ENCODE measurements at regions not wholly inside any gene's neighbourhood (a gene's known extent, or its start where the extent isn't known, plus 50 kb on each side); places are given as distances from the start of the nearest gene placed in this dataset.

DNA sequence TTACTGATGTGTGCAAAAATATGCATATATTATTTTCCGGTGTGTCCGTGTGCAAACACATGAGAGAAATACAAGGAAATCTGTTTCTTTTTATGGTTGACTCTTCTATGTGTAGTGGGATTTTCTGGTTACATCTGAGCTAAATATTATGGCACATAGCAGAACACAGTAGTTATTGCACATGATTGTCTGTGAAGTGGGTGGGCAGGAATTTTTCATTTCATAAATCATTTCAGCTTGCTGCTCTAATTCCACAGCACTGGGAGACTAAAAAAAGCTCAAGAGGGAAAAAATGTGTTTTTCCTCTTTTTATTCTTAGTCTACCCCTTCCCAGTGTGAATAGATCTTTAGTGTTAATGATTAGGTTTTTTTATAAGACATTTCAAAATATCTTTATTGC, 197.9 kb downstream of the MBL2 start:
- POLR2A ChIA-PET (ENCODE audit: unreplicated experiment): no interaction called here
- H2BK15ac ChIP-seq (ENCODE audit: low read depth, low read length): no peak overlapping the region
- H4K8ac ChIP-seq (ENCODE audit: low read depth in 2 of 2, low read length in 2 of 2): no peak overlapping the region
- H3K27me3 ChIP-seq (ENCODE audit: control insufficient read depth, insufficient read depth, low read length): no peaks in the 10 kb centered on the region
- intact Hi-C loops (cut with micrococcal nuclease): loop anchor here (10.0 kb wide), 1 partner anchor 150 kb away; no protein-coding TSS in a partner anchor
- H4K5ac ChIP-seq (ENCODE audit: low read depth, low read length): no peak overlapping the region
- H4K91ac ChIP-seq (ENCODE audit: insufficient read depth, low read depth, low read length): no peak overlapping the region
- H2AK5ac ChIP-seq (ENCODE audit: low read depth, low read length): no peak overlapping the region
- ATAC-seq (ENCODE audit: low read depth) (no peak), DNase-seq (no peak)
- no peak overlapping the region for H2AFZ ChIP-seq (replicated peaks; ENCODE audit: low read length, poor library complexity)
- no peak overlapping the region for H2BK5ac ChIP-seq (ENCODE audit: low read depth, low read length, poor library complexity, severe bottlenecking)
- TF ChIP-seq CTCF (conservative IDR thresholded peaks at IDR 0.05; ENCODE audit: low read depth, low read length) (no peak), RAD21 (IDR thresholded peaks at IDR 0.05; ENCODE audit: low read length) (no peak), CEBPB (IDR thresholded peaks at IDR 0.05; ENCODE audit: low read depth, low read length) (no peak), NFE2L2 (IDR thresholded peaks at IDR 0.05; ENCODE audit: low read depth, low read length) (no peak), POLR2A (IDR thresholded peaks at IDR 0.05; ENCODE audit: low read depth, low read length) (no peak), MAZ (IDR thresholded peaks at IDR 0.05; ENCODE audit: borderline replicate concordance, low read depth, low read length) (no peak), RCOR1 (IDR thresholded peaks at IDR 0.05; ENCODE audit: insufficient replicate concordance, low read length) (no peak), CHD1 (IDR thresholded peaks at IDR 0.05; ENCODE audit: low read depth, low read length) (no peak), MXI1 (IDR thresholded peaks at IDR 0.05; ENCODE audit: borderline replicate concordance, low read depth, low read length) (no peak), MAFK (IDR thresholded peaks at IDR 0.05; ENCODE audit: low read depth, low read length) (no peak), BHLHE40 (IDR thresholded peaks at IDR 0.05; ENCODE audit: low read depth, low read length) (no peak), SMC3 (IDR thresholded peaks at IDR 0.05; ENCODE audit: low read depth, low read length) (no peak), FOS (IDR thresholded peaks at IDR 0.05; ENCODE audit: low read depth, low read length) (no peak), RFX5 (IDR thresholded peaks at IDR 0.05; ENCODE audit: low read depth, low read length) (no peak)
- TF ChIP-seq, protein P1, sequence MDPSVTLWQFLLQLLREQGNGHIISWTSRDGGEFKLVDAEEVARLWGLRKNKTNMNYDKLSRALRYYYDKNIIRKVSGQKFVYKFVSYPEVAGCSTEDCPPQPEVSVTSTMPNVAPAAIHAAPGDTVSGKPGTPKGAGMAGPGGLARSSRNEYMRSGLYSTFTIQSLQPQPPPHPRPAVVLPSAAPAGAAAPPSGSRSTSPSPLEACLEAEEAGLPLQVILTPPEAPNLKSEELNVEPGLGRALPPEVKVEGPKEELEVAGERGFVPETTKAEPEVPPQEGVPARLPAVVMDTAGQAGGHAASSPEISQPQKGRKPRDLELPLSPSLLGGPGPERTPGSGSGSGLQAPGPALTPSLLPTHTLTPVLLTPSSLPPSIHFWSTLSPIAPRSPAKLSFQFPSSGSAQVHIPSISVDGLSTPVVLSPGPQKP (IDR thresholded peaks at IDR 0.05; ENCODE audit: borderline replicate concordance, low read depth, low read length): no peak
- TF ChIP-seq, protein P2, sequence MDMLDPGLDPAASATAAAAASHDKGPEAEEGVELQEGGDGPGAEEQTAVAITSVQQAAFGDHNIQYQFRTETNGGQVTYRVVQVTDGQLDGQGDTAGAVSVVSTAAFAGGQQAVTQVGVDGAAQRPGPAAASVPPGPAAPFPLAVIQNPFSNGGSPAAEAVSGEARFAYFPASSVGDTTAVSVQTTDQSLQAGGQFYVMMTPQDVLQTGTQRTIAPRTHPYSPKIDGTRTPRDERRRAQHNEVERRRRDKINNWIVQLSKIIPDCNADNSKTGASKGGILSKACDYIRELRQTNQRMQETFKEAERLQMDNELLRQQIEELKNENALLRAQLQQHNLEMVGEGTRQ (IDR thresholded peaks at IDR 0.05; ENCODE audit: low read depth, low read length): no peak
- H3K9me1 ChIP-seq (ENCODE audit: insufficient read depth, low read length): no peaks in the 10 kb centered on the region
- H4K20me1 ChIP-seq (ENCODE audit: insufficient read depth, low read length): no peaks in the 10 kb centered on the region
- BruUV-seq (replicated peaks): no TSS peak
- no peak overlapping the region for H3K4me3 ChIP-seq (ENCODE audit: insufficient read depth, low read depth, low read length)
- H3K4me1 ChIP-seq (ENCODE audit: control insufficient read depth, insufficient read depth, low read length): peaks cover 5% of the 10 kb centered on the region
- H3K14ac ChIP-seq (replicated peaks; ENCODE audit: low read depth, low read length): no peak overlapping the region
- H3K36me3 ChIP-seq (ENCODE audit: control insufficient read depth, insufficient read depth, low read length): no peaks in the 10 kb centered on the region
- no peaks in the 10 kb centered on the region for H3K79me1 ChIP-seq (ENCODE audit: low read depth in 1 of 2, low read length in 2 of 2)
- H3K9me3 ChIP-seq (ENCODE audit: control insufficient read depth, insufficient read depth, low read length): no peaks in the 10 kb centered on the region
- WGBS, 2 experiments (ENCODE audit: extremely low coverage in 2 of 2, insufficient read length in 1 of 2): 74% methylated on average over 2 of the region's 2 CpGs; no CpG with 5 or more reads in 1 of the 2 experiments
- in situ Hi-C loops (cut with MboI; ENCODE audit: low sequenced_read_pairs): no loop called here
- no peak overlapping the region for H2BK20ac ChIP-seq (ENCODE audit: low read depth, low read length)
- dilution Hi-C loops (cut with HindIII; ENCODE audit: low sequenced_read_pairs, unreplicated experiment): no loop called here
- no peak overlapping the region for H3K4me2 ChIP-seq (ENCODE audit: low read depth, low read length)
- H3K23ac ChIP-seq (ENCODE audit: low read depth, low read length): no peak overlapping the region
- no peak overlapping the region for H3K27ac ChIP-seq (ENCODE audit: insufficient read depth, low read length)
- no peak overlapping the region for H3K9ac ChIP-seq (ENCODE audit: low read depth, low read length)
- no peak overlapping the region for H2AK9ac ChIP-seq (replicated peaks; ENCODE audit: low read depth, low read length, poor library complexity)
- no peak overlapping the region for H3K4ac ChIP-seq (ENCODE audit: low read depth, low read length)
- H2BK120ac ChIP-seq (ENCODE audit: low read depth, low read length): no peak overlapping the region
- CTCF ChIA-PET: interaction anchor here (0.7 kb wide), 1 partner anchor 20 kb away, joined by 3 read pairs; no protein-coding TSS in a partner anchor
- H3K18ac ChIP-seq (ENCODE audit: low read depth, low read length): no peak overlapping the region
- no peak overlapping the region for H3K56ac ChIP-seq (ENCODE audit: extremely low read depth, insufficient read depth, low read length)

Data from IMR-90 (cell line).